Right lobe of liver (tissue), 6 donors: ENCODE measurements at regions not wholly inside any gene's neighbourhood (a gene's known extent, or its start where the extent isn't known, plus 50 kb on each side); places are given as distances from the start of the nearest gene placed in this dataset.

Experiments
- ATAC-seq, 4 donors: fragments of 200-7000 bp; cut with Tn5 transposase; one replicate each; pipeline ENCODE4 v1.9.1; 2020; ENCODE audit warnings: mild to moderate bottlenecking in 4 of 4, moderate library complexity in 4 of 4
- DNase-seq, 3 donors: peaks; one replicate each; pipeline ENCODE4 v3.0.0-alpha.2; 2020
- H3K27ac ChIP-seq, 3 donors: fragments of 200-600 bp; one replicate each; pipeline ENCODE4 v1.8.0; 2022
- H3K27me3 ChIP-seq, 2 donors: fragments of 200-600 bp; one replicate each; pipeline ENCODE4 v1.8.0; 2022
- H3K36me3 ChIP-seq, 4 donors: fragments of 200-600 bp; sonication (generic) in 1 of 4; one replicate each; pipeline versions ENCODE4 v1.5.1 to v1.8.0; 2017 to 2022; ENCODE audit warnings: control low read depth in 1 of 4
- H3K4me1 ChIP-seq, 4 donors: fragments of 200-600 bp; sonication (generic) in 1 of 4; one replicate each; pipeline versions ENCODE4 v1.5.1 to v1.8.0; 2017 to 2022; ENCODE audit warnings: control low read depth in 1 of 4
- H3K4me3 ChIP-seq, 3 donors: fragments of 200-600 bp; one replicate each; pipeline ENCODE4 v1.8.0; 2022
- H3K9me3 ChIP-seq, 4 donors: fragments of 200-600 bp; sonication (generic) in 1 of 4; one replicate each; pipeline versions ENCODE4 v1.5.1 to v1.8.0; 2017 to 2022; ENCODE audit warnings: control low read depth in 1 of 4
- CTCF ChIP-seq, 4 donors: fragments of 200-600 bp in 3 of 4; fragments of 450-650 bp in 1 of 4; IDR thresholded peaks; one replicate each; pipeline versions ENCODE4 v1.5.1 to v1.8.0; 2016 to 2022; ENCODE audit warnings: antibody characterized with exemption in 4 of 4, mild to moderate bottlenecking in 2 of 4
- POLR2A ChIP-seq: fragments of 450-650 bp; IDR thresholded peaks from one replicate; pipeline ENCODE4 v1.6.1; 2017; ENCODE audit warnings: antibody characterized with exemption, mild to moderate bottlenecking
- WGBS: methylation state at CpG from one replicate; pipeline ENCODE4 v1.1.6; 2018; ENCODE audit warnings: low coverage, low lambda C conversion rate; ENCODE audit not compliant: insufficient coverage; ENCODE audit errors: missing lambda C conversion rate; 5-methylcytosine and 5-hydroxymethylcytosine counted together
- intact Hi-C, 2 donors: fragments of 100-400 bp; cut with DNase I; formaldehyde crosslinking; loops; one replicate each; pipeline versions ENCODE4 v1.11.2 to v1.14.1; 2022
- donor health status: DM: no; HTN: yes; CAD: no.
- donor health status: DM: no; HTN: no; CAD: no.
- donor health status: DM: no; HTN: no; CAD: no.
- donor health status: DM: no; HTN: yes; CAD: no.
- donor health status: DM: no; HTN: yes; CAD: no.

DNA sequence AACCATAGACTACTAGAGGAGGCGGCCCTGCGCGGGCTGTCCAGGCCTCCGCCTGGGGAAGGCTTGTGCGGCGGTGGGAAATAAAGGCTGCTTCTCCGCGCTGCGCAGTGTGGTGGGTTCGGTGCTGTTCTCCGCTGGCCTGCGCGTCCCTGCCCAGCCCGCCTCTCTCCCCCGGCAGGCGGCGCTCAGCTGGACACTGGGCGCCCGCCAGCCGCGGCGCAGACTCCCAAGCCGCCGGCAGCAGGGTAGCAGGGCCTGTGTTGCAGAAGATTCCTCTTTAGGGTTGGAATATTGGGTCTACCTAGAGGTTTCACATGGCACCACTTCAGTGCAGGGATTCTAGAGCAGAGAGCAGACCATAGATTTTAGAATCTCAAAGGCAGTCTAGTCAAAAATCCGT is 66.1 kb upstream of the ZPBP start:
- TF ChIP-seq CTCF (IDR thresholded peaks at IDR 0.05) = no peak
- TF ChIP-seq POLR2A = no peak
- no peak for ATAC-seq
- H3K27ac ChIP-seq = no peak overlapping the region
- DNase-seq = no peak
- no peaks in the 10 kb centered on the region for H3K4me1 ChIP-seq
- intact Hi-C loops = no loop called here
- H3K27me3 ChIP-seq = no peaks in the 10 kb centered on the region
- no peaks in the 10 kb centered on the region for H3K9me3 ChIP-seq
- WGBS = 80% methylated on average over 1 of the region's 25 CpGs
- no peaks in the 10 kb centered on the region for H3K36me3 ChIP-seq
- no peak overlapping the region for H3K4me3 ChIP-seq

GRCh38 chr7:50156706-50157105 is 63.7 kb upstream of the ZPBP start:
- intact Hi-C loops = no loop called here
- H3K27ac ChIP-seq = no peak overlapping the region
- no peaks in the 10 kb centered on the region for H3K4me1 ChIP-seq
- DNase-seq (no peak), ATAC-seq (peak in 1 of 4 donors; percentile 12)
- WGBS = 35% methylated on average over 5 of the region's 5 CpGs
- H3K9me3 ChIP-seq = no peaks in the 10 kb centered on the region
- no peak for TF ChIP-seq CTCF (IDR thresholded peaks at IDR 0.05)
- no peak for TF ChIP-seq POLR2A
- no peak overlapping the region for H3K4me3 ChIP-seq
- no peaks in the 10 kb centered on the region for H3K27me3 ChIP-seq
- H3K36me3 ChIP-seq = no peaks in the 10 kb centered on the region

- Histone ChIP-seq H3K27me3 (no peaks in the 10 kb centered on the region), H3K27ac (no peak overlapping the region), H3K4me1 (no peaks in the 10 kb centered on the region), H3K4me3 (no peak overlapping the region), H3K36me3 (no peaks in the 10 kb centered on the region), H3K9me3 (no peaks in the 10 kb centered on the region)
- no peak for TF ChIP-seq POLR2A
- no peak for TF ChIP-seq CTCF (IDR thresholded peaks at IDR 0.05)
- intact Hi-C loops = no loop called here
- ATAC-seq (no peak), DNase-seq (no peak)
- WGBS = 39% methylated on average over 4 of the region's 4 CpGs
Measured at GRCh38 chr7:50156163-50156562, 63.1 kb upstream of the ZPBP start.

DNA sequence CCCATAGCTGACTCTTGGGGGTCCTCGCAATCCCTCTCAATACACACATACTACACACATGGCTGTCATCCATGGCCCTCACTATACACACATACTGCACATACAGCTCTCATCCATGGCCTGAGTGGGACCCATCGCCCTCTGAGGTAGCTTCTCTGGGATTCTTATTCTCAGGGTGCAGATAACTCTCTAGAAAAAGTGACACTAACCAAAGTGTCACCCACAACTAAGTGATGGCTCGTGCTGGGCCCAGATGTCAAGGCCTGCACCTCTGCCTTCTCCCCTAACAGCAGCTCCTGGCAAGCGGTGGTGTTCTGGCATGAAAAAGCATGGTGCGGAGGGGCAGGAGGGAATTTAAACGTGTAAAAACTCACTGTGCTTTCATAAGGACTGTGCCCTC is 62.7 kb upstream of the ZPBP start:
- Histone ChIP-seq H3K9me3 (no peaks in the 10 kb centered on the region), H3K27ac (no peak overlapping the region), H3K27me3 (no peaks in the 10 kb centered on the region), H3K4me1 (no peaks in the 10 kb centered on the region), H3K36me3 (no peaks in the 10 kb centered on the region), H3K4me3 (no peak overlapping the region)
- intact Hi-C loops = no loop called here
- no peak for ATAC-seq
- no peak for DNase-seq
- TF ChIP-seq POLR2A (no peak), CTCF (IDR thresholded peaks at IDR 0.05) (no peak)
- WGBS = 74% methylated on average over 5 of the region's 6 CpGs

DNA sequence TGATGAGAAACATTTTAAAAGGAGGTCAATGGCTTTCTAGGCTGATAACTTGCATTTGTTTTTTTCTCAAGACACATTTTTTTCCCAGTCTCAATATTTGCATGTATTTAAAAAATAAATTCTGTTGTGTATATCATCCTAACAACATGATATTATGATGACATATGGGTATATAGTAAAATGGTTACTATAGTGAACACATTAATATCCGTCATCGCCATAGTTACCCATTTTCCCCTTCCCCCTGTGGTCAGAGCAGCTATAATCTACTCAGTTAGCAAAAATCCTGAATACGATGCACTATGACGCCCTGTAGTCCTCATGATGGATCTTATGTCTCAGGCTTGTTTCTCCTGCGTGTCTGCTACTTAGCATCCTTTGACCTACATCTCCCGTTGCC is 60.9 kb upstream of the ZPBP start:
- no peak overlapping the region for H3K4me3 ChIP-seq
- no peak overlapping the region for H3K27ac ChIP-seq
- H3K27me3 ChIP-seq = no peaks in the 10 kb centered on the region
- no peak for ATAC-seq
- intact Hi-C loops = no loop called here
- 82% methylated on average over 6 of the region's 6 CpGs for WGBS
- no peaks in the 10 kb centered on the region for H3K9me3 ChIP-seq
- TF ChIP-seq POLR2A (no peak), CTCF (IDR thresholded peaks at IDR 0.05) (no peak)
- DNase-seq = no peak
- no peaks in the 10 kb centered on the region for H3K4me1 ChIP-seq
- no peaks in the 10 kb centered on the region for H3K36me3 ChIP-seq
